GM19035 (cell line): ENCODE measurements at regions not wholly inside any gene's neighbourhood (a gene's known extent, or its start where the extent isn't known, plus 50 kb on each side); places are given as distances from the start of the nearest gene placed in this dataset.

Source experiments
- ATAC-seq: cut with Tn5 transposase; IDR thresholded peaks from one replicate; pipeline ENCODE4 v1.9.1; 2021; ENCODE audit not compliant: unreplicated experiment

DNA sequence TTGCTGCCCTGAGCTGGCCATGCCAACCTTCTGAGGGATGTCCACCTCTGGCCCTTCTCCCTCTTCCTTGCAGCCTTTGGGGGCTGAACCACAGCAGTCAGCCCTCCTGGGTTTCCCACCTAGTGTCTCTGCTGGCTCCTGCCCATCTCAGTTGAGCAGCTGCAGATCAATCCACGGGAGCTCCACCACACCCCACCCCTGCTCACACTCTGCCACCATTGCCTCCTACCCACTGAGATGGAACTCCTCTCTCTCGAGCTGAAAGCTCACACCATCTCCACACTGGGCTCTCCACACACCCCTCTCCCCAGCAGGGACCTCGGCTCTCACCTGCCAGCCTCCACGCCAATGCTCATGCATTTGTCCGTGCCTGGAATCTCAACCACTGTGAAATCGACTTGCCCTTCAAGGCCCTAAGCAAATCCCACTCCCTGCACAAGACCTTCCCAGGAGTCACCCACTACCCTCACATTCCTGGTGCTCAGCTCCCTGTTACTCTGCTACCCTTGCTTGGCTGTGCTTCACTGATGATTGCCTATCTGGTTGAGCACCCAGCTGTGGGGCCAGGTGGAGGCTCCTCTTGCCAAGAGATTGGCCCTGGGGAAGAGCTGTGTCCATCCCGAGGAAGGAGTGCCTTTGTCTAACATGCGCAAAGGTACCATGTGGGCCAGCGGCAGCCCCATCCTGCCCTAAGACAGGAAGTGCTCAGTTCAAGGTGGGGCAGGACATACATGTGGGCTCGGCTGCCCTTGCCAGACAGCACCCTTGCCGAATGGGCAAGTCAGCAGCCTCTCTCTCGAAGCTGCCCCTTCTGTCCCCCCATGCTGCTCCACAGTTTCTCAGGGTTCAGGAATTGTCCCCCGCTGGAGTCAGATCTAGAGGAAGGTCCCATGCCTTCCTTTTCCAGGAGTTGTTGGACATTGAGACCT is 208.7 kb downstream of the CYP26B1 start:
- ATAC-seq, result no peak

DNA sequence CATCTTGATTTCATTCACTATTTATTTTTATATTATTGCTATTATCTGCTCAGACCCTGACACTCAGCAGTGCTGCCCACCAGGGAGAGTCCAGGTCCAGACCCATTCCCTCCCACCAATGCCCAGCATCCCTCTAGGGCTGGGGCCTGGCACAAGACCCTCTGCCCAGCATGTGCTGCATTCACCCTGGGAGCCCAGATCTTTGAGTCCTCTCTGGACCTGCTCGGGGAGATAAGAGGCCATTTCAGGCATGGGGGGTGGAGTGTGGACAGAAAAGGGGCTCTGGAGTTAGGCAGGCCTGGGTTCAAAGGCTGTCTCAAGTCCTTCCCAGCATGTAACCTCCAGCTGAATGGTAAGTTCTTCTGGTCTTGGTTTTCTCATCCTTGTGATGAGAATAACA is 209.6 kb downstream of the CYP26B1 start:
- ATAC-seq, result no peak

DNA sequence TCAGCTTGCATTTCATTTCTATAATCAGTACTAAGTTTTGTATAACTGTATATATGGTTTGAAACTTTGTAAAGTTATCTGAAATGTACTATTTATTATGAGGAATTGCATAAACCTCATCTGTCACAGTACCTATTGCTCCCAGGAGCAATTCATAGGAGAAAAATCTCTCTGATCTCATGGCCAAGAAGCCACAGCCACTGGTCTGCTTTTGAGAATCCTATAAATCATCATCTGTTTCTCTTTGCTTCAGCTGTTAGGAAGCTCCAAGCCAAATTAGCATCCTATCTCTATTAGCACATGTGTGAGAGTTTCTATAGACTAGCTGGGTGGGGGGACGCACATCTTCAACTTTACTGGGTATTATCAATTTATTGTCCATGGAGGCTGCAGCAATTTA is 210.3 kb downstream of the CYP26B1 start:
- no peak for ATAC-seq

DNA sequence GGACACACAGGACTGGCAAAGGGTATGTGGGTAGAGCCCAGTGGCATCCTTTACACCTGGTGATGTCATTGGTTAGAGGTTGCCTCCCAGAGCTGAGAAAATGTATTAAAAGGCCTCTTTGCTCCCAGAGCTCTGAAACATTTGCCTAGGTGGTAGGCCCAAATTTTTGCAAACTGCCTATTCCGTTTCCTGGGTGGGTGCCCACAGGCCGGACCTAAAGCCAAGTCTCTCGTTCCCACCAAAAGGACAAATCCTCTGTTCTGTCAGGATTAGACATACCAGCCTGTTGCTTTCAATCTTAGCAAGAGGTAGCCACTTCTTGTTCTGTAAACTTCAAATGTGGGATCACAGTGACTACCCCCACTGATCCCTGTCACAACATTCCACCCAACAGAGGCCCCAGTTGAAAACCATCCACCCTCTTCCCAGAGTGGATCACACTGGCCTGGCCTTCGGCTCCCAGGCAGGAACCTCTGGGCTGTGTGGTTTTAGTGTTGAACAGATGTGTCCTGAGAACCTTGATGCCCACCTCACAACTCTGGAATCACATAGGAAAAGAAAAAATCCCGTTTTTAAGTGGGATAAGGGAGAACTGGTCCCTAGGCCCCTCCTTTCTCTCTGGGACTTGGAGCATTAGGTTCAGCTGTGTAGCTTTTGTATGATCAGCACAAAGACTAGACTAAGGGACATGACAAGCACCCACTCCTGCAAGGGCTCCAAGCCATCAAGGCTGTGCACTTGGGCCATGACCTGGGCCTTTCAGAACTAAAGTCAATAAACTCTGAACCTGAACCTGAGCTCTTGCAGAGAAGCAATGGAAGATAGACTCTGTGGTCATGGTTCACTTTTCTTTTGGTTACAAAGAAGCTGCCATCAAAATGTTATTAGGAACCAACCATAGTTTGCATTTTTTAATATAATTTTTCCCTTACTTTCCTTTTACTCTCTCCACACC is 211.3 kb downstream of the CYP26B1 start:
- no peak for ATAC-seq

DNA sequence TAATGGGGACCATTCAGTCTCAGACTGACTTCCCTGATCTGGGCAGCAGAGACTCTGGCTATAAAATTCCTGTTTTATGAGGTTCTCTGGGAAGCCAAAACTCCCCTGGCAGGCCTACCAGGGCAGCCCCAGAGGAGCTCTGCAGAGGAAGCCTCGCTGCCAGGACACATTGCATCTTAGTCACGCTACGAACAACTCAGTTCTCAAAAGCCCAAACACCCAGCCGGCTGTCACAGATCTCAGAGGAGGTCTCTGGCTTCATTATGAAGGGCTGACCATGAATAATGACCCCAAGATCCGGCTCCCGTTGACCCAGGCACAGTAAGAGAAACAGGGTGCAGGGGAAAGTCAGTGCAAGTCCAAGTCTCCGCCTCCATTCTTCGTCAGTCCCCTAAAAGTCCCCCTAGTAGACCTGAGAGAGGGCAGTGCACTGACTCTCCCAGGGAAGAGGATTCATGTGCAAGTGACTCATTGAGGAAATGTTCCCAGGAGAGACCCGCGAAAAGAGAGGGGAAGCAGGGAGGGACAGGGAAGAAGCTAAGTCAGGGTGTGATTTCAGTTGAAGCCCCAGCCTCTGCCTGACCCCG is 212.3 kb downstream of the CYP26B1 start:
- ATAC-seq, result no peak

DNA sequence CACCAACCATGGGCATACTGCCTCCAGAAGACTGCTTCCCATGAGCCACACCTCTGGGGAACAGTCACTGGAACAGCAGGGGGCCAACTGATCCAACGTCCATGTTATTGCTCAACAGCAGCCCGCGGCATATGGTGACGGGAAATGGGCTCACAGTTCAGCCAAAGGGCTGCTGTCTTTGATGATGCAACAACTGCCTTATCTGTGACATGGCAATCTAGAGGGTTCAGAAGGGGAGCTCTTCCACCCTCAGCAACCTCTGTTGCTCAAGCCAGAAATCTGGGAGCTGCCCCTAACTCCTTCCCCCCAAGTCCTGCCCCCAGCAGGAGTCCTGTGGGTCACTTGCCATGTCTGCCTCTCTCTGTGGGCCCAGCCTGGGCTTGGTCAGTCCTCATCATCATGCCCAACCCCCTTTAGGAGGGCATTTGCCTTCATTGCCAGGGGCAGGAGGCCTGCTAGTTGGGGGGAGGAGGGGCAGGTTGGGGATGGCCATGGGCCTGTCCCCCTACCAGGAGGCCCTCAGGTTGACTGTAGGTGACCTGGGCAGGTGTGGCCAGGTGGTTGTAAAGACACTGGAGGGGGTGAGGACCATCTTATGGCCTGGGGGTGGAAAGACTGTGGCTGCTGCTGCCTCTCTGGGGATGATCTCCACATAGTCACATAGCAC is 212.9 kb downstream of the CYP26B1 start:
- no peak for ATAC-seq

DNA sequence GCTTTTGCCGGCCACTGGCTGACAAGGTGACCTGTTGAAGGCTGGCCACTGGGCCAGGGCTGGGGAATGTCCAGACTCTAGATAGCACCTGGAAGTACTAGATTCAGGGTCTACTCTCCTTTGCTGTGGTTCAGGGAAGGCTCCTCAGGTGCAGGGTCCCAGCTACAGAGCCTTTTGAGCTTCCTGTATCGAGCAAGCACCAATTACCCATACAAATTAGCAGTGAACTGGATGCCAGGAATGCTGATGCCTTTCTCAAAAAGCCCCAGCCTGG is 213.4 kb downstream of the CYP26B1 start:
- no peak for ATAC-seq

DNA sequence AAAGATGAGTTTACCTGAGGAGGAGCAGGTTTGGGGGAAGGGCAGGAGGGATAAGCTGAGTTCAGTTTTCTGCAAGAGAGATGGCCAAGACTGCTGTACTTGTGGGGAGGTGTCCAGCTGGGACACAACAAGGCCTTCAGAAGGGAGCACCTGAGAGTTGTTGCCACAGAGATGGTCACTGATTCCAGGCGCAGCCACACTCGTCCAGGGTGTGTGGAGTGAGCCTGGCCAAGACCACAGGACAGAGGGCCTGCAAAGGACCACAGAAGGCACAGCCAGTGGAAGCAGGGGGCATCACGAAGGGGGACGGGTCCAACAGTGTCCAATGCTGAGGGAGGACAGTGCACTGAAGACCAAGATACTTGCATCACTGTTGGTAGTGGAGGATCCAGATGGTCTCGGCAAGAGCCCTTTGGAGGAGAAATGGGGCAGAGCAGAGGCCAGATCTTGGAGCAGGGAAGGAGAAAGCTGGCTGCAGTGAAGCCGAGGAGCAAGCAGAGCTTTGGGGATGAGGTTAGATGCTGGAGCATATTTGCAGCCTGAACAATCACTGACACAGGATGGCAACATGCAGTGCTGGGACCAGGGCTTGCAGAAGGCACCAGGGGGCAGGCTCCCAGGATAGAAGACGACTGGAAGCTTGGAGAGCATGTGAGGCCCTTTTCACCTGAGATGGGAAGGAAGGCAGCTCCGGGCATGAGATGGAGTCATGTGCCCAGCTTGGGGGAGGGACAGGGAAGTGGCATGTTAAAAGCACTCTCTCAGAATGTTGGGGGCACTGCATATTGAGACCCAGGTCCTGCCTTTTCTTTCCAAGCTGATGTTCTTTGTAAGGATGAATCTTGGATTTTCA is 214.0 kb downstream of the CYP26B1 start:
- no peak for ATAC-seq

DNA sequence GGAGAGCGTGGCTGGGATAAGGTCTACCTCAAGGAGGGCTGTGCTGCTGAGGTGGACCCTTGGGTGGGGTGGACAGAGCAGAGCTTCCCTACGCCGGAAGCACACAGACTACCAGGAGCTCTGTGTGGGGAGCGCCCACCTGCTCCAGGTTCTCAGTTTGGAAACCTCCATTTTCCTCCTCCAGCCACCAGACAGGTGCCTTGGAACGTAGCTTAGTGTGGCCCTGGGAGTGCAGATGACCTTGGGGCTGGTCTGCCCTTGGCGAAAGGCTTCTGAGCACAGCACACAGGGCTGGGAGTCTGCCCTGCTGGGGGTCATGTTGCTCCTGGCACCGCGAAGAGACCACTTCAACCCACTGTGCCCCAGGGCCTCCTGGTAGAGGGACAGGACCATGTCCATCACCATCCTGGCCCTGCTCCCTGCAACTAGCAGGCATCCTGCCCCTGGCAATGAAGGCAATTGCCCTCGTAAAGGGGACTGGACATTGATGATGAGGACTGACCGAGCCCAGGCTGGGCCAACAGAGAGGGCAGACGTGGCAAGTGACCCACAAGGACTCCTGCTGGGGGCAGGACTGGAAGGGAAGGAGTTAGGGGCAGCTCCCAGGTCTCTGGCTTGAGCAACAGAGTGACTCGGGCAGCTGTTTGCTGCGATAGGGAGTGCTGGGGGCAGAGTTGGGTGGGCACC is 214.7 kb downstream of the CYP26B1 start:
- ATAC-seq, result no peak

DNA sequence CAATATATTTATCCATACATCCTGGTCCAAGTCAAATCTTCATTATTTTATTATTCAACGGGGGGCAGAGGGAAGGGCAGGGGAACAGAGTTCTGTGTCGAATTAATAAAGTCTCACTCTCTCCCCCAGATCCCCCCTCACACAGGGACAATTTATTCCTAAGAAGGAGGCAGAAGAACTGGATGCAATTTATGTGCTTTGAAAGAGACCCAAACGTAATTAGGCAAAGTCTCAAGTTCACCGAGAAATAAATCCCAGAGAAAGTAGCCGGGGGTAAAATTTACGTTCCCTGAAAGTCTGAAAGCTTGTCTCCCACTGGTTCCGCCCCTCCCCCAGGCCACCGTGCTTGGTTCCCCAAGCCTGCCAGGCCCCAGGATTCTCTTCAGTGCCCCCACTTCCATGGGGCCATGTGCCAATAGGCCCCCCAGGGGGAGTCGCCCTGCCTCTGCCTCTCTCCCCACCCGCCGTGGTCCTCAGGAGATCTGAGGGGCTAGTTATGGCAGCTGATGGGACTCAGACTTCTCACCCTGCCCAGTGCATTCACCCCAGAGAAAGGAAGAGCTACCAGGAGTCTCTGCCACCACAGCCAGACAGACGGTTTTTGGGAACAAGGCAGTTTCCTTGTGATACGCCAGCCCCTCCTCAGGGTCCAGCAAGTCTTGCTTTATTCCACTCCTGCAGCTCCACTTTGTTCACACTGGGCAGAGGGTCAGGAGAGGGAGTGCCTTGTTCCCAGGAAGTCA is 215.5 kb downstream of the CYP26B1 start:
- no peak for ATAC-seq

DNA sequence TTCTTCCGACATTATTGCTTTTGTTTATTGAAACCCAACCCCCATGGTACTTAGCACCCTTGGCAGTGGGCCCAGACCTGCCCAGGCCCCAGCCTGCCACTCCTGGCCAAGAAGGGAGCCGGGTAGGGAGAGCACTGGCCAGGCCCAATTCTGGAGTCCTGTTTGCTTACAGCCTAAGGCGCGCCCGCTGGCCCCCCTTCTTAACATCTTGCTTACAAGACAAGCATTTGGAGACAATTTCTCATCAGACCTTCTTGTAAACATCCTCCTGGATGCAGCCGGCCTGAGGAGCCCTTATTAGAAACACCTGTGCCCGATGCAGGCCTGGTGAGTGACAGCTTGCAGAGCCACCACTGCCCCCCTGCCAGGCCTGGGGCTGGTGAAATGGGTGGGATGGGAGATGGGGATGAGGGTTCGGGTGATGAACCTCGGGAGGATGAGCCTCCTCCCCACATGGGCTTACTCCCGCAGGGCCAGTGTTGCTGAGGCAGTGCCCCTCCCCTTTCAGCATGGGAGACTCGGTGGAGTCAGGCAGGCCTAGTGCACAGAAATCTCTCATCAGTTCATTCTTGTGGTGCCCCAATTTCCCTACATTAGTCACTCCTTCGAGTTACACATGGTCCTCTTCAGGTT is 217.5 kb downstream of the CYP26B1 start:
- ATAC-seq, result no peak

DNA sequence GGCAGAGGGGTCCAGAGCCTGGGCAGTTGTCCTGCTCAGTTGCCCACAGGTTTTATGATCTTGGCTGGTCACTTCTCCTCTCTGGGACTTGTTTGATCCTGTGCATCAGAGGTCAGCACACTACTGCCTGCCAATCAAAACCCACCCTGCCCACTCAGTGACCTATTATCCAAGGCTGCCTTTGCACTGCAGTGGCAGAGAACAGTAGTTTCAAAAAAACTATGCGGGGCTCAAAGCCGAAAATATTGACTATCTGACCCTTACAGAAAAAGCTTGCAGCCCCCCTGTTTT is 218.2 kb downstream of the CYP26B1 start:
- ATAC-seq, result no peak

DNA sequence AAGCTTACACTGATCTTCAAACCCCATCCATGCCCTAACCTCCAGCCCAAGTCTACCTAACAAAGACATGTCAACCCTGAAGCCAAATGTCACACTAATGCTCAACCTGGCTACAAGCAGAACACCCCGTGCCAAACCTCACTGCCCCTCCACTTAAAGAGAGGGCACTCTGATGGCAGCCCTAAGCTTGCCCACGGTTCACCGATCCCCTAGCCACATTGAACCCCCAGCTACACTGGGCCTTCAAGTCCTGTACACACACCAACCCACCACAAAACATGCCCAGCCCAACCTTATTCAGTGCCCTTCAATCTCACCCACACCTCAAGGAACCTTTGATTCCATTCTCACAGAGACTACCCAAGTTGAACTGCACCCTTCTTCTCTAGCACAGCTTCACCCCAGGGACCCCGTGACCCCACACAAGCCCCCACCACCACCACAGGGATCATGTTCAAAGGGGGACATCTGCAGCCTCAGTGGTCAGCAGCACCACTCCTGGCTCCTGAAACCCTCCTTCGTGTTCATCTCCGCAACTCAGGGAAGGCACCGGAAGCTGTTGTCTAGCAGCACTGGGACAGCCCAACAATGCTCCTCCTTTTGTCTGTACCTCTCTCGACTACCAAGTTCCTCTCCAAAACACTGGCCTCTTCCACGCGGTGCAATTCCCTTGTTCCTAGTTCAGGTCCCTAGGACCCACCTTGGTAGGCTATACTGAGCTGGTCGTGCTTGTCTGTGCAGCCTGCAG is 218.8 kb downstream of the CYP26B1 start:
- no peak for ATAC-seq

DNA sequence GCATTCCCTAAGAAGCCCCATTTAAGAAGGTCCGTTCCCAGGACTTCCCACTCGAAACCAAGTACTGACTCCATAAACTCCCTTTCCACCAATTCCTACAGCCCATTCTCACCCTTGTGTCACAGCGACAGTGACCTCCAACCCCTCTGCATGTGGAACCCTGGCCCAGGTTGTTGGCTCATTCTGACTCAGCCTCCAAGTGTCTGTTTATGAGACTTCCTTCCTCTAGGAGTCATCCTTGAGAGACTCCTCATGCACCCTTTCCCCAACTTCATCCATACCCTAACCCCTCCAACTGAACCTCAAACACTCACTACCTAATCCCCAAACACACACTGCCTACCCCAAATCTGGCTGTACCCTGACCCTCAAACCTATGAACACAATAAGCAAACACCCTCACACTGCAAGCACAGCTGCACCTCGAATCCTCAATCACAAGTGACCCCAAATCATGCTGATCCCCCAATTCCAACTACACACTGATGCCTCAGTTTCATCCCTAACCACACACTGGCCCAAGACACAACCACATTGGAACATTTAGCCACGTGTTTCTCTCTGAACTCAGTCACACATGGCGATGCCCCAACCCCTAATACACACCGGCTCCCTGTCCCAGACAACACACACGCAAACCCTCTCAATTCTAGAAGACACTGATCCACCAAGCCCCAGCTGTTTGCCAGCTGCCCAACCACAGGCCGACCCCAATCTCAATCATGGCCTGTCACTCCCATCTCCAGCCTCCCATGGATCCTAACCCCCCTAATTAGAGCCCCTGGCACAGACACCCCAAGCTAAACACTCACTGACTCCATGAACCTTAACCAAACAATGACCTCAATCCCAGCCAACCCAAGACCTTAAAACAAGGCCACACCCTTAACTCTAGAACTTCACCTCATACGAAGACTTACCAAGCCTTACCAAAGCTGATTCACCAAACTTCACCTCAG is 219.6 kb downstream of the CYP26B1 start:
- no peak for ATAC-seq

DNA sequence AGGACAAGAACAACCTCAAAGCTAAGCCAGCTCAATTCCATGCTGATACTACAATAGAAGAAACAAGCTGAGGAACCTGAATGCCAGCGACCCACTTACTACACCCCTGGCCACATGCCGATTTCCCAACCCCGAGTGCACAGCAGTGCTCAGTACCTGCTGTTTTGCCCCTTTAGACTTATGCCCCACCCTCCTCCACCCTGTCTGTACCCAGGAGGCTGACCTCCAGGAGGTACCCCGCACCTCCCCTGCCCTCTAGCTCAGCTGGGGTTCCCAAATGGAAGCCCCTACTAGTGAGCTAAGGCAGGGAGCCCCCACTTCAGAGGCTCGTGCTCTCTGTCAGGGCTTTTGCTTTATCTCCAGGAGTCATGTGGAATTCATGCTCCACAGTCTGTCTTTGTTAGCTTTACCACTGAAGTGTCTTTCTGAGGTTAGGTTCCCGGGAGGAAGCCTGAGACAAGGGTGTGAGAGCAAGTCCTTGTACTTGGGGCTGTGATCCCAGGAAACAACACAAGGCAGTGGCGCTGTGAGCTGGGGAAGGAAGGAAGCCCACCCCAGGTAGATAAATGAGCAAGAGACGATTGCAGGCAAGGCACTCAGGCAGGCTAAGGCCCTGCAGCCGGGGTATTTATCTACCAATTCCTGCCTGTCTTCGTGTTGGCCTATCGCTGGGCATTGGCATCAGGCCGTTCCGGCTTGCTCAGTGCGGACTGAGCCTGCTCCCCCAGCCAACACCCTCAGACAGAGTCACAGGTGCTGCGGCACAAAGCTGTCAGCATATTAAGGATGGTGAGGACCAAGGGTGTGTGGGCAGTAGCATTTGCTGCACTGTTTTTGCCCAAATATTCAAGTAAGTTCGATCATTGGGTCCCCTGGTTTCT is 220.5 kb downstream of the CYP26B1 start:
- ATAC-seq, result no peak

DNA sequence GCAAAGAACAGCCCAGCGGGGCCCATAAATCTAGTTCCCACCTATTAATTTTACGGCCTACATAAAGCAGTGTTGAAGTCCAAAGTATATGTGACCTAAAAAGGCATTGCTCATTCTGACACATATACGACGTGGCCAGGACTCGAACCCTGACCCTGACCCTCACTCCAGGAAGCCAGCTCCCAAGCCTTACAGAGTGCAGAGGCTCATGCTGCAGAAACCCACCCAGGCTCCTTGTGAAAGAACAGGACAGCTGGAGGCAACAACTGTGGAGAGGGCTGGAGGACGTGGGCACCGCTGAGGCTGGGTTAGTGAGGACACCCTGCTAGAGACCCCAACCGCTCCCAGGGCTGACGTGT is 221.6 kb downstream of the CYP26B1 start:
- ATAC-seq, result no peak
